PFSK-1 (cell line): ENCODE measurements at regions not wholly inside any gene's neighbourhood (a gene's known extent, or its start where the extent isn't known, plus 50 kb on each side); places are given as distances from the start of the nearest gene placed in this dataset.

ENCODE experiments used
- POLR2AphosphoS5 ChIP-seq: IDR thresholded peaks from 2 replicates; pipeline ENCODE4 v1.6.1; 2012; ENCODE audit warnings: low read depth, mild to moderate bottlenecking, control low read depth, low read length, moderate library complexity
- TAF1 ChIP-seq: IDR thresholded peaks from 2 replicates; pipeline ENCODE4 v1.6.1; 2012; ENCODE audit warnings: low read length, control low read depth, borderline replicate concordance; ENCODE audit not compliant: insufficient read depth
- TF ChIP-seq, protein P1 (sequence below), 2 experiments: IDR thresholded peaks; 2 replicates each; pipeline versions ENCODE4 v1.6.1 to v1.8.0; 2011 to 2012; ENCODE audit warnings: low read depth in 2 of 2, low read length in 2 of 2, control low read depth in 1 of 2, inconsistent platforms in 1 of 2, mild to moderate bottlenecking in 1 of 2, moderate library complexity in 1 of 2; ENCODE audit not compliant: insufficient read depth in 1 of 2

DNA sequence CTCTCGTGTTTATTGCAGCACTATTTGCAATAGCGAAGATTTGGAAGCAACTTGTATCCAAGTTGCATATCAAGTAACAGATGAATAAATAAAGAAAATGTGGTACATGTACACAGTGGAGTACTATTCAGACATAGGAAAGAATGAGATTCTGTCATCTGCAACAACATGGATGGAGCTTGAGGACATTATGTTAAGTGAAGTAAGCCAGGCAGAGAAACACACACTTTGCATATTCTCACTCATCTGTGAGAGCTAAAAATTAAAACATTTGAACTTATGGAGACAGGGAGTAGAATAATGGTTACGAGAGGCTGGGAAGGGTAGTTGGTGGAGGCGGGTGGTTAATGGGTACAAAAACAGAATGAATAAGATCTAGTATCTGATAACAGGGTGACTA is 56.3 kb downstream of the COX7C start:
- TF ChIP-seq POLR2AphosphoS5, result no peak
- TF ChIP-seq, protein P1, sequence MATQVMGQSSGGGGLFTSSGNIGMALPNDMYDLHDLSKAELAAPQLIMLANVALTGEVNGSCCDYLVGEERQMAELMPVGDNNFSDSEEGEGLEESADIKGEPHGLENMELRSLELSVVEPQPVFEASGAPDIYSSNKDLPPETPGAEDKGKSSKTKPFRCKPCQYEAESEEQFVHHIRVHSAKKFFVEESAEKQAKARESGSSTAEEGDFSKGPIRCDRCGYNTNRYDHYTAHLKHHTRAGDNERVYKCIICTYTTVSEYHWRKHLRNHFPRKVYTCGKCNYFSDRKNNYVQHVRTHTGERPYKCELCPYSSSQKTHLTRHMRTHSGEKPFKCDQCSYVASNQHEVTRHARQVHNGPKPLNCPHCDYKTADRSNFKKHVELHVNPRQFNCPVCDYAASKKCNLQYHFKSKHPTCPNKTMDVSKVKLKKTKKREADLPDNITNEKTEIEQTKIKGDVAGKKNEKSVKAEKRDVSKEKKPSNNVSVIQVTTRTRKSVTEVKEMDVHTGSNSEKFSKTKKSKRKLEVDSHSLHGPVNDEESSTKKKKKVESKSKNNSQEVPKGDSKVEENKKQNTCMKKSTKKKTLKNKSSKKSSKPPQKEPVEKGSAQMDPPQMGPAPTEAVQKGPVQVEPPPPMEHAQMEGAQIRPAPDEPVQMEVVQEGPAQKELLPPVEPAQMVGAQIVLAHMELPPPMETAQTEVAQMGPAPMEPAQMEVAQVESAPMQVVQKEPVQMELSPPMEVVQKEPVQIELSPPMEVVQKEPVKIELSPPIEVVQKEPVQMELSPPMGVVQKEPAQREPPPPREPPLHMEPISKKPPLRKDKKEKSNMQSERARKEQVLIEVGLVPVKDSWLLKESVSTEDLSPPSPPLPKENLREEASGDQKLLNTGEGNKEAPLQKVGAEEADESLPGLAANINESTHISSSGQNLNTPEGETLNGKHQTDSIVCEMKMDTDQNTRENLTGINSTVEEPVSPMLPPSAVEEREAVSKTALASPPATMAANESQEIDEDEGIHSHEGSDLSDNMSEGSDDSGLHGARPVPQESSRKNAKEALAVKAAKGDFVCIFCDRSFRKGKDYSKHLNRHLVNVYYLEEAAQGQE (IDR thresholded peaks at IDR 0.05; ENCODE audit: insufficient read depth in 1 of 2, low read depth in 2 of 2, low read length in 2 of 2), result no peak
- no peak for TF ChIP-seq TAF1
